ENCODE measurements at regions not wholly inside any gene's neighbourhood (a gene's known extent, or its start where the extent isn't known, plus 50 kb on each side); places are given as distances from the start of the nearest gene placed in this dataset.

GRCh38 chr2:76275788-76276187, 565.1 kb upstream of the GCFC2 start:
- H2AFZ ChIP-seq (ENCODE audit: low read depth), result no peak overlapping the region
- DNase-seq, result no peak
- WGBS (ENCODE audit: low lambda C conversion rate), result 44% methylated on average over 4 of the region's 4 CpGs
- POLR2A ChIA-PET, result no interaction called here
- no peaks in the 10 kb centered on the region for H3K9me2 ChIP-seq
- no peaks in the 10 kb centered on the region for H3K9me3 ChIP-seq
- H3K4me1 ChIP-seq (ENCODE audit: control insufficient read depth in 1 of 2, insufficient read depth in 2 of 2, low read depth in 1 of 2, low read length in 1 of 2), result peaks cover 1 to 14% of the 10 kb centered on the region in 2 experiments; a peak in 3 of 4 replicates
- TF ChIP-seq MAX (IDR thresholded peaks at IDR 0.05; ENCODE audit: low read depth) (no peak), MXI1 (IDR thresholded peaks at IDR 0.05; ENCODE audit: low read depth, low read length) (no peak), NFIC (IDR thresholded peaks at IDR 0.05; ENCODE audit: borderline replicate concordance) (no peak), PBX3 (IDR thresholded peaks at IDR 0.05) (no peak), EP300 (IDR thresholded peaks at IDR 0.05; ENCODE audit: borderline replicate concordance in 1 of 2, low read depth in 1 of 2, low read length in 1 of 2) (no peak), TEAD4 (IDR thresholded peaks at IDR 0.05; ENCODE audit: borderline replicate concordance, insufficient read depth) (no peak)
- TF ChIP-seq, protein P1, sequence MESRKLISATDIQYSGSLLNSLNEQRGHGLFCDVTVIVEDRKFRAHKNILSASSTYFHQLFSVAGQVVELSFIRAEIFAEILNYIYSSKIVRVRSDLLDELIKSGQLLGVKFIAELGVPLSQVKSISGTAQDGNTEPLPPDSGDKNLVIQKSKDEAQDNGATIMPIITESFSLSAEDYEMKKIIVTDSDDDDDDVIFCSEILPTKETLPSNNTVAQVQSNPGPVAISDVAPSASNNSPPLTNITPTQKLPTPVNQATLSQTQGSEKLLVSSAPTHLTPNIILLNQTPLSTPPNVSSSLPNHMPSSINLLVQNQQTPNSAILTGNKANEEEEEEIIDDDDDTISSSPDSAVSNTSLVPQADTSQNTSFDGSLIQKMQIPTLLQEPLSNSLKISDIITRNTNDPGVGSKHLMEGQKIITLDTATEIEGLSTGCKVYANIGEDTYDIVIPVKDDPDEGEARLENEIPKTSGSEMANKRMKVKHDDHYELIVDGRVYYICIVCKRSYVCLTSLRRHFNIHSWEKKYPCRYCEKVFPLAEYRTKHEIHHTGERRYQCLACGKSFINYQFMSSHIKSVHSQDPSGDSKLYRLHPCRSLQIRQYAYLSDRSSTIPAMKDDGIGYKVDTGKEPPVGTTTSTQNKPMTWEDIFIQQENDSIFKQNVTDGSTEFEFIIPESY (IDR thresholded peaks at IDR 0.05; ENCODE audit: borderline replicate concordance, low read depth), result no peak
- no peaks in the 10 kb centered on the region for H3F3A ChIP-seq (replicated peaks; ENCODE audit: insufficient read depth)
- H3K36me3 ChIP-seq (replicated peaks in 1 of 2; ENCODE audit: control insufficient read depth in 1 of 2, insufficient read depth in 2 of 2, low read length in 1 of 2), result no peaks in the 10 kb centered on the region
- no peaks in the 10 kb centered on the region for H3K79me2 ChIP-seq (ENCODE audit: insufficient read depth)
- CTCF ChIA-PET, result no interaction called here
- no peaks in the 10 kb centered on the region for H4K20me1 ChIP-seq (ENCODE audit: insufficient read depth)
- no peaks in the 10 kb centered on the region for H3K27me3 ChIP-seq (ENCODE audit: insufficient read depth)
- H3K9ac ChIP-seq, result no peak overlapping the region
- no peak overlapping the region for H3K4me2 ChIP-seq
- H3K27ac ChIP-seq (ENCODE audit: low read depth in 2 of 2, low read length in 1 of 2), result no peak overlapping the region
- H3K4me3 ChIP-seq (ENCODE audit: low read depth in 2 of 2, low read length in 1 of 2), result no peak overlapping the region

DNA sequence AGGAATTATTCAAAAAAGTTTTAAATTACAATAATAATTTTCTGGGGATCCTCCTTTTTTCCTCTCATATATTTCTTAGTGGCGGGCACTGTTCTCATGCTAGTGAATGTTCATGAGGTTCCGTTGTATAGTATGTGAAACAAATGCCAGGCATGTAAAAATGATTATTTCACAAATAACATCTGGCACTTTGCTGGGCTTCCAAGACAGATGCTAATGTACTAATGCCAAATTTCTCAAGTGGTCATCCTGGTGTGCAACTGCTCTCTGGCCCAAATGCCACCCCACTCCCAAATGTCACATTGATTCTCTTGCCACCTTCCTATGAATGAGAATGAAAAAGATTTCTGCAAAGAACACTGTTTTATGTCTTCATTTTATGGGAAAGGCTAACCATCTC, 564.0 kb upstream of the GCFC2 start:
- no peak overlapping the region for H3K4me3 ChIP-seq (ENCODE audit: low read depth in 2 of 2, low read length in 1 of 2)
- no peak overlapping the region for H3K9ac ChIP-seq
- ChIA-PET POLR2A (no interaction called here), CTCF (no interaction called here)
- no peak overlapping the region for H3K4me2 ChIP-seq
- H3K4me1 ChIP-seq (ENCODE audit: control insufficient read depth in 1 of 2, insufficient read depth in 2 of 2, low read depth in 1 of 2, low read length in 1 of 2), result peaks cover 2 to 11% of the 10 kb centered on the region in 2 experiments; a peak in 3 of 4 replicates
- no peak overlapping the region for H3K27ac ChIP-seq (ENCODE audit: low read depth in 2 of 2, low read length in 1 of 2)
- 58% methylated on average over 2 of the region's 2 CpGs for WGBS (ENCODE audit: low lambda C conversion rate)
- H3K9me3 ChIP-seq, result no peaks in the 10 kb centered on the region
- H2AFZ ChIP-seq (ENCODE audit: low read depth), result no peak overlapping the region
- H3F3A ChIP-seq (replicated peaks; ENCODE audit: insufficient read depth), result no peaks in the 10 kb centered on the region
- no peak for DNase-seq
- no peaks in the 10 kb centered on the region for H3K79me2 ChIP-seq (ENCODE audit: insufficient read depth)
- H3K36me3 ChIP-seq (replicated peaks in 1 of 2; ENCODE audit: control insufficient read depth in 1 of 2, insufficient read depth in 2 of 2, low read length in 1 of 2), result no peaks in the 10 kb centered on the region
- no peaks in the 10 kb centered on the region for H4K20me1 ChIP-seq (ENCODE audit: insufficient read depth)
- no peaks in the 10 kb centered on the region for H3K27me3 ChIP-seq (ENCODE audit: insufficient read depth)
- no peak for TF ChIP-seq YY1 (IDR thresholded peaks at IDR 0.05; ENCODE audit: low read depth)
- no peak for TF ChIP-seq RXRA (IDR thresholded peaks at IDR 0.05; ENCODE audit: borderline replicate concordance, low read depth)
- no peaks in the 10 kb centered on the region for H3K9me2 ChIP-seq

DNA sequence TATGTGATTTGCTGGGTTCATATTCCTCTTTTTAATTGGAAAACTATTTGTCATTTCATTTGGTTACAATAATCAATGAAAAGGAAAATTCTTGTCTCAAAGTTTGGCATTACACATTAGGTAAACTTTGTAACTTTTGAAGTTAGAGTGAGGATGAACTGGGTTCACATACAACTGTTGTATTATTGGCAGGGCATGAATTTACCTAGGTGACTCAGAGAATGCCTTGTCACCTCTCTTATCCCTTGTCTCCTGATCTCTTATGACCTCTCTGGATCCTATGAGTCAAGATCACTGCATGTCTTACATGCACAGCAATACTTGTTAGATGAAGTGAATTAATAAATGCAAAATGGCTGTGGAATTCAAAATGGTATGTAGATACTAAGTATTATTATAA, 563.4 kb upstream of the GCFC2 start:
- Histone ChIP-seq H3K79me2 (ENCODE audit: insufficient read depth) (no peaks in the 10 kb centered on the region), H3K4me3 (ENCODE audit: low read depth in 2 of 2, low read length in 1 of 2) (no peak overlapping the region), H4K20me1 (ENCODE audit: insufficient read depth) (no peaks in the 10 kb centered on the region), H3K9me2 (no peaks in the 10 kb centered on the region), H3K27me3 (ENCODE audit: insufficient read depth) (no peaks in the 10 kb centered on the region), H3K36me3 (replicated peaks in 1 of 2; ENCODE audit: control insufficient read depth in 1 of 2, insufficient read depth in 2 of 2, low read length in 1 of 2) (no peaks in the 10 kb centered on the region), H3K4me2 (no peak overlapping the region), H3K9ac (no peak overlapping the region), H3K4me1 (ENCODE audit: control insufficient read depth in 1 of 2, insufficient read depth in 2 of 2, low read depth in 1 of 2, low read length in 1 of 2) (peaks cover 8 to 13% of the 10 kb centered on the region in 2 experiments; a peak in 3 of 4 replicates), H3K9me3 (no peaks in the 10 kb centered on the region), H3F3A (replicated peaks; ENCODE audit: insufficient read depth) (no peaks in the 10 kb centered on the region), H3K27ac (ENCODE audit: low read depth in 2 of 2, low read length in 1 of 2) (no peak overlapping the region), H2AFZ (ENCODE audit: low read depth) (no peak overlapping the region)
- ChIA-PET POLR2A (no interaction called here), CTCF (no interaction called here)
- DNase-seq, result no peak
- TF ChIP-seq ELF1 (IDR thresholded peaks at IDR 0.05), result no peak
- no peak for TF ChIP-seq CTCF (IDR thresholded peaks at IDR 0.05)
- TF ChIP-seq, protein P2, sequence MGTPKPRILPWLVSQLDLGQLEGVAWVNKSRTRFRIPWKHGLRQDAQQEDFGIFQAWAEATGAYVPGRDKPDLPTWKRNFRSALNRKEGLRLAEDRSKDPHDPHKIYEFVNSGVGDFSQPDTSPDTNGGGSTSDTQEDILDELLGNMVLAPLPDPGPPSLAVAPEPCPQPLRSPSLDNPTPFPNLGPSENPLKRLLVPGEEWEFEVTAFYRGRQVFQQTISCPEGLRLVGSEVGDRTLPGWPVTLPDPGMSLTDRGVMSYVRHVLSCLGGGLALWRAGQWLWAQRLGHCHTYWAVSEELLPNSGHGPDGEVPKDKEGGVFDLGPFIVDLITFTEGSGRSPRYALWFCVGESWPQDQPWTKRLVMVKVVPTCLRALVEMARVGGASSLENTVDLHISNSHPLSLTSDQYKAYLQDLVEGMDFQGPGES (IDR thresholded peaks at IDR 0.05; ENCODE audit: low read depth, low read length), result no peak
- no peak for TF ChIP-seq NFIC (IDR thresholded peaks at IDR 0.05; ENCODE audit: borderline replicate concordance)
- no peak for TF ChIP-seq EP300 (IDR thresholded peaks at IDR 0.05; ENCODE audit: borderline replicate concordance in 1 of 2, low read depth in 1 of 2, low read length in 1 of 2)
- TF ChIP-seq TCF12 (IDR thresholded peaks at IDR 0.05), result no peak
- no peak for TF ChIP-seq CHD2 (IDR thresholded peaks at IDR 0.05; ENCODE audit: low read length, partially characterized antibody)
- no peak for TF ChIP-seq RCOR1 (IDR thresholded peaks at IDR 0.05; ENCODE audit: low read length)
- TF ChIP-seq FOSL2 (IDR thresholded peaks at IDR 0.05; ENCODE audit: borderline replicate concordance, low read depth), result no peak
- TF ChIP-seq MAX (IDR thresholded peaks at IDR 0.05; ENCODE audit: low read depth), result no peak
- no peak for TF ChIP-seq FOXM1 (IDR thresholded peaks at IDR 0.05; ENCODE audit: low read depth)
